H1 (cell line): ENCODE measurements at regions not wholly inside any gene's neighbourhood (a gene's known extent, or its start where the extent isn't known, plus 50 kb on each side); places are given as distances from the start of the nearest gene placed in this dataset.

ENCODE experiments used
- CHD1 ChIP-seq: IDR thresholded peaks from 2 replicates; pipeline ENCODE4 v1.6.1; 2012; ENCODE audit warnings: low read depth, low read length, improper control_type of control experiment
- CHD7 ChIP-seq: fragments of 300-600 bp; sonication (generic); IDR thresholded peaks from 2 replicates; pipeline ENCODE4 v1.7.1; 2012; ENCODE audit warnings: low read length, moderate library complexity, mild to moderate bottlenecking, inconsistent platforms; ENCODE audit not compliant: insufficient replicate concordance
- CTCF ChIP-seq, 3 experiments: IDR thresholded peaks; 1 replicate in 2 of 3; 2 replicates in 1 of 3; pipeline versions ENCODE4 v1.5.1 to v1.6.1; 2011; ENCODE audit warnings: low read length in 3 of 3, mild to moderate bottlenecking in 3 of 3, inconsistent platforms in 2 of 3, low read depth in 1 of 3, moderate library complexity in 1 of 3; ENCODE audit not compliant: insufficient read depth in 1 of 3; ENCODE audit errors: control extremely low read depth in 1 of 3
- NRF1 ChIP-seq: IDR thresholded peaks from 2 replicates; pipeline ENCODE4 v1.6.1; 2011; ENCODE audit warnings: mild to moderate bottlenecking, low read depth, low read length, improper control_type of control experiment
- TAF1 ChIP-seq: IDR thresholded peaks from 2 replicates; pipeline ENCODE4 v1.6.1; 2011; ENCODE audit warnings: mild to moderate bottlenecking, low read depth, low read length
- TAF7 ChIP-seq: optimal IDR thresholded peaks from 2 replicates; pipeline ENCODE3; 2011; ENCODE audit warnings: low read depth, mild to moderate bottlenecking, inconsistent platforms, low read length, moderate library complexity, borderline replicate concordance
- TEAD4 ChIP-seq: IDR thresholded peaks from 2 replicates; pipeline ENCODE4 v1.6.1; 2012; ENCODE audit warnings: low read depth, low read length, inconsistent platforms, mixed read lengths
- USF2 ChIP-seq: IDR thresholded peaks from 2 replicates; pipeline ENCODE4 v1.6.1; 2011; ENCODE audit warnings: low read length, improper control_type of control experiment

- TF ChIP-seq CHD7 (no peak), USF2 (no peak), TEAD4 (no peak), CTCF (IDR thresholded peaks at IDR 0.05; ENCODE audit: control extremely low read depth in 1 of 3, insufficient read depth in 1 of 3, low read depth in 1 of 3, low read length in 3 of 3) (no peak), CHD1 (no peak), TAF1 (no peak), NRF1 (no peak), TAF7 (no peak)
Measured at GRCh38 chr4:129747756-129748155, 651.8 kb downstream of the C4orf33 start (continued).
